ENCODE measurements at regions not wholly inside any gene's neighbourhood (a gene's known extent, or its start where the extent isn't known, plus 50 kb on each side); places are given as distances from the start of the nearest gene placed in this dataset.
"Not testable (repeated sequence)": the region's sequence is repeated elsewhere in the genome, so short reads cannot be mapped to it uniquely, and the experiment has no call there.

DNA sequence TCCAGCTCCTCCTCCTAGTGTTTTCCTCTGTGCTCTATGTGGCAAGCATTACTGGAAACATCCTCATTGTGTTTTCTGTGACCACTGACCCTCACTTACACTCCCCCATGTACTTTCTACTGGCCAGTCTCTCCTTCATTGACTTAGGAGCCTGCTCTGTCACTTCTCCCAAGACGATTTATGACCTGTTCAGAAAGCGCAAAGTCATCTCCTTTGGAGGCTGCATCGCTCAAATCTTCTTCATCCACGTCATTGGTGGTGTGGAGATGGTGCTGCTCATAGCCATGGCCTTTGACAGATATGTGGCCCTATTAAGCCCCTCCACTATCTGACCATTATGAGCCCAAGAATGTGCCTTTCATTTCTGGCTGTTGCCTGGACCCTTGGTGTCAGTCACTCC lies 64.0 kb downstream of the OR4F15 start:
- CTCF ChIA-PET; H3K27ac ChIP-seq (ENCODE audit: extremely low read depth, low read depth, low read length); H3K4me1 ChIP-seq (ENCODE audit: control insufficient read depth, insufficient read depth, low read length); H3K9me3 ChIP-seq (ENCODE audit: control insufficient read depth, insufficient read depth, low read depth, low read length); H3K4me3 ChIP-seq (ENCODE audit: low read depth, low read length); POLR2A ChIA-PET; H3K36me3 ChIP-seq (ENCODE audit: control insufficient read depth in 2 of 2, insufficient read depth in 1 of 2, low read length in 2 of 2): not testable (repeated sequence)

DNA sequence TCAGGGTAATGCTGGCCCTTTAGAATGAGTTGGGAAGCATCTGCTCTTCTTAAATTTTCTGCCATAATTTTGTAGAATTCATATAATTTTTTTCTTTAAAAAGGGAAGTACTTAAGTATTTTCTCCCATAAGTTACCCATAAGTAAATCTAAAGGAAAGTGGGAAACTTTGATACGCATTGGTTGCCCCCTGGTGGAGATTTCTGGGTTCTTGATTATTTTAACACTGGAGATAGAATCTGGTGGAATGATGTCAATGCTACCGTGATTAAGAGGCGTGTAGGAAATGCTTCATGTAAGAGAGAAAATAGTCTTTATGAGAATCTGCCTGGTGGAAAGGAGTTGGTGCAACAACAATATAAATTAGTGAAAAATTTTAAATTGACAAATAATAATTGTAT lies 65.6 kb downstream of the OR4F15 start:
- H3K9me3 ChIP-seq (ENCODE audit: control insufficient read depth, insufficient read depth, low read depth, low read length); H3K4me1 ChIP-seq (ENCODE audit: control insufficient read depth, insufficient read depth, low read length); CTCF ChIA-PET; H3K4me3 ChIP-seq (ENCODE audit: low read depth, low read length); H3K27ac ChIP-seq (ENCODE audit: extremely low read depth, low read depth, low read length); POLR2A ChIA-PET; H3K36me3 ChIP-seq (ENCODE audit: control insufficient read depth in 2 of 2, insufficient read depth in 1 of 2, low read length in 2 of 2): not testable (repeated sequence)

DNA sequence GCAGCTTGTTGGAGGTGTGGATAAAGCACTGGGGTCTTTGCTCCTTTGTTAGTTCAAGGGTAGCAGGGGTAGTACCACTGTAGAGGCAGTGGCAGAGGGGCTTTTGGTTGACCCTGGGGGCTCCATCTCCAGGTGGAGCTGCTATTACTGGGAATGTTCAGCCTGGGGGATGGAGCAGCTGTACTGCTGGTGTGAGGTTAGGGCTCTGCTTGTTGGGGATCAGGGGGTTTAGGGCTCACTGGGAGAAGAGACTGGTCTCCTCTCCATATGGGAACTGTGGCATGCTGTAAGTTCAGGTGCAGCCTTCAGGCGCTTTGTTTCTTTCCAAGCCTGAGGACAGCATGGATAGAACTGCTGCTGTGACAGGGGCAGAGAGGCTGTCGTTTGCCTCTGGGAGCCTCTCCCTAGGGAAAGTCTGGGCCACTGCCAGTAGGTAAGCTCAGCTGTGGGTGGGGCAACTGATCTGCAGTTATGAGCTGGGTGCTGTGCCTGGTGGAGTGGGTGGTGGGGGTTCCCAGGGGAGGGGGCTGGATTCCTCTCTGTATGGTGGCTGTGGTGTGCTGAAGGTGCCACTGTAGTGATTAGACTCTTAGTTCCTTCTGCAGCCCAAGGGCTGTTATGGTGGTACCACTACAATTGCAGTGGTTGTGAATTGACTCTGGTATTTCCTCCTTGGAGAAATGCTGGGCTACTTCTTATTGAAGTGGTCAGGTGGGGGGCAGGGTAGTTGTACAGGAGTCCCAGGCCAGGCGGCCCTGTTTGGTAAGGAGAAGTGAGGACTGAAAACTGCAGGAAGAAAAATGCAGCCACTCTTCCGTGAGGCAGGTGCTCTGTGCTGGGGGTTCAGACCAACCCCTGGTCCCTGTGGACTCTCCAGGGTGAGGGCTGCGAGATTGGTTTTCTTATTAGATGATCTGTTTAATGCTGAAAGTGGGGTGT lies 100.6 kb downstream of the OR4F15 start:
- H3K36me3 ChIP-seq (ENCODE audit: control insufficient read depth in 2 of 2, insufficient read depth in 1 of 2, low read length in 2 of 2); H3K9me3 ChIP-seq (ENCODE audit: control insufficient read depth, insufficient read depth, low read depth, low read length); POLR2A ChIA-PET; H3K27ac ChIP-seq (ENCODE audit: extremely low read depth, low read depth, low read length); H3K4me1 ChIP-seq (ENCODE audit: control insufficient read depth, insufficient read depth, low read length); H3K4me3 ChIP-seq (ENCODE audit: low read depth, low read length); CTCF ChIA-PET: not testable (repeated sequence)

DNA sequence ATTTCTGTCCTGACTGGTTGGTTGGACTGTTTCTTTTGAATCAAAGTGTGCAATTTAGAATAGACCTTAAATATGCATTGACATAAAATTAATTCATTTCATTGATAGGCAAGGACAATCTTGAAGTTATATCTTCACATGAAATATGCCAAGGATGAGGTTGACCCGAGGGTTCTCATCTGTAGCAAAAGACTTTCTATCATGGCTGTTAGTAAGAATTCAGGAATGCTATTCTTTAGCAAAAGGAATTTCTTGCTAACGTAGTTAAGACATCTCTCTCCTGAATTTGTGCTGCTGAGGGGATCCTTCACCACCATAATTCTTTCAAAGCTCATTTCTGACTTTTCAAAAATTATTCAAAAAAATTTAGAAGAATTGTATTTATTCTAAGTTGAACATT lies 112.6 kb downstream of the OR4F15 start:
- H3K27ac ChIP-seq (ENCODE audit: extremely low read depth, low read depth, low read length); POLR2A ChIA-PET; H3K4me1 ChIP-seq (ENCODE audit: control insufficient read depth, insufficient read depth, low read length); H3K4me3 ChIP-seq (ENCODE audit: low read depth, low read length); H3K36me3 ChIP-seq (ENCODE audit: control insufficient read depth in 2 of 2, insufficient read depth in 1 of 2, low read length in 2 of 2); H3K9me3 ChIP-seq (ENCODE audit: control insufficient read depth, insufficient read depth, low read depth, low read length); CTCF ChIA-PET: not testable (repeated sequence)

DNA sequence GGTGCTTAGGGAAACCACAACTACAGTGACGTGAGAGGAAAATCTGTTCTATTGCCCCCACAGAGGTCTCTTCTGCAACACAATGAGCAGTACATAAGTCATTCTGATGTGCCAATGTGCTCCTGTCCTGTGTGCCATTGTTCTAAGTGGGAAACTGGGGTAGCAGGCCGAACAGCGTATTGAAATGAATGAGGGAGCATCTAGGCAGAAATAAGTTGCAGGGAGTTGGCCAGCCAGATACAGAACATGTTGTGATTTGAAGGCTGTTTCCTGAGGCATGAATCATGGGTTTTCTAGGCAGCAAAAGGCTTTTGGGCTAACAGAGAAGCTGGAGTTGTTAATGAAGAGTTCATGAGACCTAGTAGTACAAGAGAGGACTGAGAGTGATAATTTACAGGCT lies 122.5 kb downstream of the OR4F15 start:
- POLR2A ChIA-PET; H3K36me3 ChIP-seq (ENCODE audit: control insufficient read depth in 2 of 2, insufficient read depth in 1 of 2, low read length in 2 of 2); H3K4me3 ChIP-seq (ENCODE audit: low read depth, low read length); H3K27ac ChIP-seq (ENCODE audit: extremely low read depth, low read depth, low read length); H3K4me1 ChIP-seq (ENCODE audit: control insufficient read depth, insufficient read depth, low read length); H3K9me3 ChIP-seq (ENCODE audit: control insufficient read depth, insufficient read depth, low read depth, low read length); CTCF ChIA-PET: not testable (repeated sequence)

DNA sequence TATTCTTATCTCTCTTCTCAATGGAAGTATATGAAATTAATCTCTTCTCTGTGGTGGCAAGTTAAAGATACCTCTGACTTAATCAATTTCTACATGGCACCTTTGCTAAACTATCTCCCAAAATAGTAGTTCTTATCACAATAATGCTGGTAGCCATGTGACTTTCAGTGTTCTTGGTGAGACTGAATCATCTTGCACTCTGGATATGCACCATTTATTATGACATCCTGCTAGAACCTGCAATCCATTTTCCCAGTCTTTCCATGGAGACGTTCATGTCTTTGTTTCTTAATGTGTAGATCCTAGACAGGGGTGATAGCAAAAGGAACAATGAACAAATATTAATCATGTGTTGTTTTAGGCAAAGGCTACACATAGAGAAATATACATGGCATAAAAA lies 125.4 kb downstream of the OR4F15 start:
- H3K4me1 ChIP-seq (ENCODE audit: control insufficient read depth, insufficient read depth, low read length); H3K4me3 ChIP-seq (ENCODE audit: low read depth, low read length); H3K27ac ChIP-seq (ENCODE audit: extremely low read depth, low read depth, low read length); H3K36me3 ChIP-seq (ENCODE audit: control insufficient read depth in 2 of 2, insufficient read depth in 1 of 2, low read length in 2 of 2); CTCF ChIA-PET; POLR2A ChIA-PET; H3K9me3 ChIP-seq (ENCODE audit: control insufficient read depth, insufficient read depth, low read depth, low read length): not testable (repeated sequence)

DNA sequence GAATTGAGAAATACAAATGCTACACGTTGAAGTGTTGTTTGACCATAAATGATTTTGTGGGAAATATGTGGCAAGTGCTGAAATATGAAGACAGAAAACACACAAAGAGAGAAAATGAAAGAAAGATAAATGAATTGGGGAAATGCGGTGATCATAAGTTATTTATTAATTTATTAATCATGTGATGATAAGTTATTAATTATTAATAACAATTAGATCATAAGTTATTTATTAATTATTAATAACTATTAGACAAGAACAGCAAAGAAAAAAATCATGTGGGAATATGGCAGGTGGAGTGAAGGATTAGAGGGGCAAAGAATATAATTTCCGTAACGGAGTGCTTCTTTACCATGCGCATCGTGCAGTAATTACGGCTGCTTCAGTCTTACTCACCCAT lies 126.6 kb downstream of the OR4F15 start:
- POLR2A ChIA-PET; H3K27ac ChIP-seq (ENCODE audit: extremely low read depth, low read depth, low read length); H3K9me3 ChIP-seq (ENCODE audit: control insufficient read depth, insufficient read depth, low read depth, low read length); H3K36me3 ChIP-seq (ENCODE audit: control insufficient read depth in 2 of 2, insufficient read depth in 1 of 2, low read length in 2 of 2); H3K4me3 ChIP-seq (ENCODE audit: low read depth, low read length); CTCF ChIA-PET; H3K4me1 ChIP-seq (ENCODE audit: control insufficient read depth, insufficient read depth, low read length): not testable (repeated sequence)

DNA sequence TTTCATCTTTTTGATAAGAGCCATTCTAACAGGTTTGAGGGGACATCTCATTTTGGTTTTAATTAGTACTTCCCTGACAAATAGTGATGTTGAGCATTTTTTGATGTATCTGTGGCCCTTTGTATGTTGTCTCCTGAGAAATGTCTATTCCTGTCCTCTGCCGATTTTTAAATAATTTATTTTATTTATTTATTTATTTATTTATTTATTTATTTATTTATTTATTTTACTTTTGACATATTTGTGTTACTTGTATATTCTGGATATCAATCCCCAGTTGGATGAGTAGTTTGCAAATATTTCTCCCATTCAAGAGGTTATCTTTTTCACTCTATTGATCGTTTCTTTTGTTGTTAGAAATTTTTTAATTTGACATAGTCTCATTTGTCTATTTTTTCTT lies 133.9 kb downstream of the OR4F15 start:
- H3K4me3 ChIP-seq (ENCODE audit: low read depth, low read length); H3K27ac ChIP-seq (ENCODE audit: extremely low read depth, low read depth, low read length); H3K9me3 ChIP-seq (ENCODE audit: control insufficient read depth, insufficient read depth, low read depth, low read length); H3K4me1 ChIP-seq (ENCODE audit: control insufficient read depth, insufficient read depth, low read length); POLR2A ChIA-PET; H3K36me3 ChIP-seq (ENCODE audit: control insufficient read depth in 2 of 2, insufficient read depth in 1 of 2, low read length in 2 of 2); CTCF ChIA-PET: not testable (repeated sequence)
- TF ChIP-seq, protein P1, sequence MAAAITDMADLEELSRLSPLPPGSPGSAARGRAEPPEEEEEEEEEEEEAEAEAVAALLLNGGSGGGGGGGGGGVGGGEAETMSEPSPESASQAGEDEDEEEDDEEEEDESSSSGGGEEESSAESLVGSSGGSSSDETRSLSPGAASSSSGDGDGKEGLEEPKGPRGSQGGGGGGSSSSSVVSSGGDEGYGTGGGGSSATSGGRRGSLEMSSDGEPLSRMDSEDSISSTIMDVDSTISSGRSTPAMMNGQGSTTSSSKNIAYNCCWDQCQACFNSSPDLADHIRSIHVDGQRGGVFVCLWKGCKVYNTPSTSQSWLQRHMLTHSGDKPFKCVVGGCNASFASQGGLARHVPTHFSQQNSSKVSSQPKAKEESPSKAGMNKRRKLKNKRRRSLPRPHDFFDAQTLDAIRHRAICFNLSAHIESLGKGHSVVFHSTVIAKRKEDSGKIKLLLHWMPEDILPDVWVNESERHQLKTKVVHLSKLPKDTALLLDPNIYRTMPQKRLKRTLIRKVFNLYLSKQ (tag by site-specific recombination; IDR thresholded peaks at IDR 0.05; ENCODE audit: borderline replicate concordance), result peak; percentile 100
- TF ChIP-seq ZNF555 (tag by site-specific recombination; conservative IDR thresholded peaks at IDR 0.05) (peak; percentile 99), SP3 (tag by site-specific recombination; IDR thresholded peaks at IDR 0.05) (peak; percentile 35; the same call in 1 of the 2 replicates), ZNF394 (tag by site-specific recombination; IDR thresholded peaks at IDR 0.05; ENCODE audit: borderline replicate concordance) (peak; percentile 99)
- TF ChIP-seq, protein P2, sequence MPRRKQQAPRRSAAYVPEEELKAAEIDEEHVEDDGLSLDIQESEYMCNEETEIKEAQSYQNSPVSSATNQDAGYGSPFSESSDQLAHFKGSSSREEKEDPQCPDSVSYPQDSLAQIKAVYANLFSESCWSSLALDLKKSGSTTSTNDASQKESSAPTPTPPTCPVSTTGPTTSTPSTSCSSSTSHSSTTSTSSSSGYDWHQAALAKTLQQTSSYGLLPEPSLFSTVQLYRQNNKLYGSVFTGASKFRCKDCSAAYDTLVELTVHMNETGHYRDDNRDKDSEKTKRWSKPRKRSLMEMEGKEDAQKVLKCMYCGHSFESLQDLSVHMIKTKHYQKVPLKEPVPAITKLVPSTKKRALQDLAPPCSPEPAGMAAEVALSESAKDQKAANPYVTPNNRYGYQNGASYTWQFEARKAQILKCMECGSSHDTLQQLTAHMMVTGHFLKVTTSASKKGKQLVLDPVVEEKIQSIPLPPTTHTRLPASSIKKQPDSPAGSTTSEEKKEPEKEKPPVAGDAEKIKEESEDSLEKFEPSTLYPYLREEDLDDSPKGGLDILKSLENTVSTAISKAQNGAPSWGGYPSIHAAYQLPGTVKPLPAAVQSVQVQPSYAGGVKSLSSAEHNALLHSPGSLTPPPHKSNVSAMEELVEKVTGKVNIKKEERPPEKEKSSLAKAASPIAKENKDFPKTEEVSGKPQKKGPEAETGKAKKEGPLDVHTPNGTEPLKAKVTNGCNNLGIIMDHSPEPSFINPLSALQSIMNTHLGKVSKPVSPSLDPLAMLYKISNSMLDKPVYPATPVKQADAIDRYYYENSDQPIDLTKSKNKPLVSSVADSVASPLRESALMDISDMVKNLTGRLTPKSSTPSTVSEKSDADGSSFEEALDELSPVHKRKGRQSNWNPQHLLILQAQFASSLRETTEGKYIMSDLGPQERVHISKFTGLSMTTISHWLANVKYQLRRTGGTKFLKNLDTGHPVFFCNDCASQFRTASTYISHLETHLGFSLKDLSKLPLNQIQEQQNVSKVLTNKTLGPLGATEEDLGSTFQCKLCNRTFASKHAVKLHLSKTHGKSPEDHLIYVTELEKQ (tag by site-specific recombination; IDR thresholded peaks at IDR 0.05; ENCODE audit: borderline replicate concordance), result peak; percentile 27; the same call in 1 of the 2 replicates

Measured in HEK293 (cell line).